Fibroblast of pulmonary artery (primary cell): ENCODE measurements at regions not wholly inside any gene's neighbourhood (a gene's known extent, or its start where the extent isn't known, plus 50 kb on each side); places are given as distances from the start of the nearest gene placed in this dataset.

ENCODE experiments used
- DNase-seq: peaks from one replicate; pipeline ENCODE4 v3.0.0-alpha.2; 2010; ENCODE audit warnings: low read depth
- H3K4me3 ChIP-seq: replicated peaks from 2 replicates; pipeline ENCODE4 v1.5.1; 2011; ENCODE audit warnings: low read depth, mild to moderate bottlenecking, control low read depth, low read length, moderate library complexity
- TF ChIP-seq, protein P1 (sequence below): IDR thresholded peaks from 2 replicates; pipeline ENCODE4 v1.5.1; 2011; ENCODE audit warnings: mild to moderate bottlenecking, control low read depth, low read length, inconsistent platforms; ENCODE audit errors: missing control alignments

DNA sequence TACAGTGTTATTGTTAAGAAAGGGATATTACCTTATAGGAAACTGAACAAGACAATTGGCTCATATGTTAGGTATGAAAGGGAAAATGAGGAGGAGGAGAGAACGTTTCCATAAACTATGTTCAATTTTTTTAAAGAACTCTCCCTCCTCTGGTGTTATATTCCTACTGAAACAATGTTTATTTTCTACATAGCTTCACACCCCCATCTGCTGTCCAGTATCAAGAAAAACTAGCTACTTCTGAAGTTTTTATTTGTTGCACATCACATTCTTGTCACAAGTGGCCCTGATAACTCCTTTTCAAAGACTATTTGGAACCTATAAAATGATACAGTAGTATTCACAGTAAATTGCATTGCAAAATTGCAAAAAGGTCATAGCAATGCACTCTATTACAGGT lies 223.4 kb upstream of the FAM174A start:
- H3K4me3 ChIP-seq = no peak overlapping the region
- TF ChIP-seq, protein P1, sequence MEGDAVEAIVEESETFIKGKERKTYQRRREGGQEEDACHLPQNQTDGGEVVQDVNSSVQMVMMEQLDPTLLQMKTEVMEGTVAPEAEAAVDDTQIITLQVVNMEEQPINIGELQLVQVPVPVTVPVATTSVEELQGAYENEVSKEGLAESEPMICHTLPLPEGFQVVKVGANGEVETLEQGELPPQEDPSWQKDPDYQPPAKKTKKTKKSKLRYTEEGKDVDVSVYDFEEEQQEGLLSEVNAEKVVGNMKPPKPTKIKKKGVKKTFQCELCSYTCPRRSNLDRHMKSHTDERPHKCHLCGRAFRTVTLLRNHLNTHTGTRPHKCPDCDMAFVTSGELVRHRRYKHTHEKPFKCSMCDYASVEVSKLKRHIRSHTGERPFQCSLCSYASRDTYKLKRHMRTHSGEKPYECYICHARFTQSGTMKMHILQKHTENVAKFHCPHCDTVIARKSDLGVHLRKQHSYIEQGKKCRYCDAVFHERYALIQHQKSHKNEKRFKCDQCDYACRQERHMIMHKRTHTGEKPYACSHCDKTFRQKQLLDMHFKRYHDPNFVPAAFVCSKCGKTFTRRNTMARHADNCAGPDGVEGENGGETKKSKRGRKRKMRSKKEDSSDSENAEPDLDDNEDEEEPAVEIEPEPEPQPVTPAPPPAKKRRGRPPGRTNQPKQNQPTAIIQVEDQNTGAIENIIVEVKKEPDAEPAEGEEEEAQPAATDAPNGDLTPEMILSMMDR = no peak
- no peak for DNase-seq

DNA sequence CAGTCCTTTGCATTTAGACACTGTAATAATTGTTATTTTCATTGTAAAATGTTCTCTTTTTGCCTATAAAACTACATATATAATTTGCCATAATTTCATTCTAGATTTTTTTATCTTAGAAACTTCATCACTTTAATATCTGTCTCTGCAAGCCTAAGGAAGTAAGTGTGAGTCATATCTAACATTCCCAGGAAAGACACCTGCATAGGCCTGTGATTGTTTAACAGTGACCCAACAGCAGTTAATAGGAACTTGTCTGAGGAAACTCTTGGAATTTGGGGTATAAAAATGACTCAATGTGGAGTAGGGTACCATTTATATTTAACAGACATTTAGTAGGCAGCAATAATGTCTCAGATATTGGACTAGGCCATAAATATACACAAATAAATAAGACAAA lies 229.2 kb upstream of the FAM174A start:
- no peak overlapping the region for H3K4me3 ChIP-seq
- TF ChIP-seq, protein P1 = no peak
- no peak for DNase-seq

DNA sequence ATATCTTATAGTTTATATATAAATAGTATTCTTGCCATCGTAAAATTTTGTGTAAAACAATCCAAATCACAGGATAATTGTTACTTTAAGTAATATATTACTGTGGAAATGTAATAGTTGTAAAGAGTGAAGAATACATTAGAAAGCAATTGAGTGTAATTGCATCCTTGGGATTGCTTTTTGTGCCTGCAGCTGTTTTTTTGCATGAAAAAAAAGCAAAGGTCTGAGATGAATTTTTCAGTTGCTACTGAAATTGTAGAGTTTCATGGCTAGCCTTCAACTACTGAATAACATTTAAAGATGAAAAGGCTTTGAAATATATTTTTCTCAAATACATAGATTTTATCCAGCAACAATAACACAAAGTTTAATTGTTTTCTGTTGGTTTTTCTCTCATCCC lies 232.0 kb upstream of the FAM174A start:
- TF ChIP-seq, protein P1 = no peak
- DNase-seq = no peak
- no peak overlapping the region for H3K4me3 ChIP-seq

DNA sequence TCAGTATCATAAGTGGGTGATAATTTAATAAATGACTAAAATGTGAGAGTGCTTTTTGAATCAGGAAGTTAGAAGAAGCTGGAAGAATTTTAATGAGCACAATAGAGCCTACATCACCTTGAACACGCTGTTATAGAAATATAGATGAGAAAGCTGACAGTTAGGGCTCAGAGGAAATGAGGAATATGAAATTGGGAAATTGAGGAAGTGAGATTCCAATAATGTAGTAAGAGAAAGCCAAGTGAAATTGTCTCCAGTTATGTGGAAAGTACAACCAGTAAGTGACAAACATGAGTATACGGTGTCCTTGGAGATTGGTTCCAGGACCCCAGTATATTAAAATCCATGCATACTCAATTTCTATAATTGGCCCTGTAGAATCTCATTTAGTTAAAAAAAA lies 235.9 kb upstream of the FAM174A start:
- TF ChIP-seq, protein P1 = no peak
- DNase-seq = no peak
- no peak overlapping the region for H3K4me3 ChIP-seq

DNA sequence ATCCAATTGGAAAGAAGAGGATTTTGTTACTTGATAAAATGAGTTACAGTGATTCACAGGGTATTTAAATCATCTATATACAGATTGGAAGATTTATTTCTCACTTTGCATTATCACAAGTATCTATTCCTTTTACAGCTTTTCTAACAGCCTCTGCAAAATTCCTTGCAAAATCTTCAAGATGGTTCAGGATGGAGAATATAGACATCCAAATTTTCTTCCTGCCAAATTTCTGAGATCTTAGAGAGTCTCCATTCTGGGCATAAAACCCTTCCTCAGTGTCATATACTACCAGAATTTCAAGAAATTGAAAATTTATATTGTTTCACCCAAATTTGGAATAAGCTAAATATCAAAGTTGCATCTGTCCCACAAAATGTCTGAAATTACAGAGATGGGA lies 259.1 kb upstream of the FAM174A start:
- DNase-seq = no peak
- no peak overlapping the region for H3K4me3 ChIP-seq
- TF ChIP-seq, protein P1 = no peak

DNA sequence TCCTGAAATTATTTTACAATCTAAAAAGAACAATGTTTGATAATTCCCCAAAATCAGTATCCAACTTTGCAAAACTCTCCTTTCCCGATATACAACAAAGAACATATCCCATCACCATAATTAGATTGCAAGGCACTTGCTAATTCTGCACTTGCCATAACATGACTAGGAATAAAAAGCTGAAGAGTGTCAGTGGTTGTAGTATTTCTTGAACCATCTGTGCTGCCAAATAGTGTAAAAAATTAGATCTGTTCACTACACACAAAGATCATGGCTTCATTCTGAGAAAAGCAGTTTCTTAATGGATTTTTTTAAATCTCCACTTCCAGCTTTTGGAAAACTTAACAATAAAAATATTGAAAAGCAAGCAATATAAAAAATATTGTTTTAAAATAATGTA lies 259.5 kb upstream of the FAM174A start:
- no peak for DNase-seq
- no peak overlapping the region for H3K4me3 ChIP-seq
- TF ChIP-seq, protein P1 = no peak

DNA sequence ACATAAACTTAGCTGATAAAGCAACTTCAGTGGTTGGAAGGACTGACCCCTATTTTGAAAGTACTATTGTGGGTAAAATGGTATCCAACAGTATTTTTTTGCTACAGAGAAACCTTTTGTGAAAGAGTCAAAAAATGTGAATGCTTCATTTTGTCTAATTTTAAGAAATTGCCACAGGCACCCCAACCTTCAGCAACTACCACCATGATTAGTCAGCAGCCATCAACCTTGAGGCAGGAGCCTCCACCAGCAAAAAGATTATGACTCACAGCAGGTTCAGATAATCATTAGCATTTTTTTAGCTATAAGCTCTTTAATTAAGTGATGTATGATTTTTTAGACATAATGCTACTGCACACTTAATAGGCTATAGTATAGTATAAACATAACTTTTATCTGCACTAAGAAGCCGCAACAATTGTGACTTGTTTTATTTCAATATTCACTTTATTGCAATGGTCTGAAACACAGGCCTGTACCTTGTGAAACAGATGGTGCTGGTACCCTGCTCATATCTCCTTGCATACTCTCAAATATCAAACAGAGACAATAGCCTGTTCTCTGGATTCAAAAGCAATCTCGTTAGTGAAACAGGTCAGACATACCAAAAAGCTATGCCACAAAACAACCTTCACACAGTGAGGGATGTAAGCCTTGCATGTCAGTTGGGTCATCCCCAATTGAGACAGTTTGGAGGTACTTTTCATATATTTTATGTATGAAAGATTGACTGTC lies 261.2 kb upstream of the FAM174A start:
- TF ChIP-seq, protein P1 = no peak
- no peak for DNase-seq
- no peak overlapping the region for H3K4me3 ChIP-seq
